ENCODE measurements at regions not wholly inside any gene's neighbourhood (a gene's known extent, or its start where the extent isn't known, plus 50 kb on each side); places are given as distances from the start of the nearest gene placed in this dataset.

DNA sequence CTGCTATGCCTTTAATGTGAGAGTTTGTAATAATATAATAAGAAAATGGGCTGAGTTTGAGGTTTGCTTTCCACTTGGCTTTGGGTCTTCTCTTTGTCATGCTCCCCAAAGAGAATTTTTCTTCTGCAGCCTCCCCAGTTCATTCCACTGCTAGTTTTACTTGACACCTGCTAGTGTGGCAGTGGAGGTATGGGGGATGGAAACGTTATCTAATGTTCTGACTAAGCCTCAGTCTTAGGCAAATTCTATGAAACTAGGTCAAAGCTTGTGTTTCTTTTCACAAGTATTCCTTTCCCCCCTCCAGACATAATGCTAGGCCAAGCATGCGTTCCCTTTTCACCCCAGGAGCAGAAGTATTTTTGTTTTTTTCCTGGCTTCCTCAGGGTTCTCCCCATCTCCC lies 67.5 kb downstream of the PPP1R2C start:
- TF ChIP-seq, protein P1, sequence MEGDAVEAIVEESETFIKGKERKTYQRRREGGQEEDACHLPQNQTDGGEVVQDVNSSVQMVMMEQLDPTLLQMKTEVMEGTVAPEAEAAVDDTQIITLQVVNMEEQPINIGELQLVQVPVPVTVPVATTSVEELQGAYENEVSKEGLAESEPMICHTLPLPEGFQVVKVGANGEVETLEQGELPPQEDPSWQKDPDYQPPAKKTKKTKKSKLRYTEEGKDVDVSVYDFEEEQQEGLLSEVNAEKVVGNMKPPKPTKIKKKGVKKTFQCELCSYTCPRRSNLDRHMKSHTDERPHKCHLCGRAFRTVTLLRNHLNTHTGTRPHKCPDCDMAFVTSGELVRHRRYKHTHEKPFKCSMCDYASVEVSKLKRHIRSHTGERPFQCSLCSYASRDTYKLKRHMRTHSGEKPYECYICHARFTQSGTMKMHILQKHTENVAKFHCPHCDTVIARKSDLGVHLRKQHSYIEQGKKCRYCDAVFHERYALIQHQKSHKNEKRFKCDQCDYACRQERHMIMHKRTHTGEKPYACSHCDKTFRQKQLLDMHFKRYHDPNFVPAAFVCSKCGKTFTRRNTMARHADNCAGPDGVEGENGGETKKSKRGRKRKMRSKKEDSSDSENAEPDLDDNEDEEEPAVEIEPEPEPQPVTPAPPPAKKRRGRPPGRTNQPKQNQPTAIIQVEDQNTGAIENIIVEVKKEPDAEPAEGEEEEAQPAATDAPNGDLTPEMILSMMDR (IDR thresholded peaks at IDR 0.05; ENCODE audit: insufficient read depth, low read depth, low read length): no peak
- no peak for TF ChIP-seq EZH2 (IDR thresholded peaks at IDR 0.05; ENCODE audit: insufficient read depth, low read length)
